HG03064 (cell line): ENCODE measurements at regions not wholly inside any gene's neighbourhood (a gene's known extent, or its start where the extent isn't known, plus 50 kb on each side); places are given as distances from the start of the nearest gene placed in this dataset.
"Not testable (repeated sequence)": the region's sequence is repeated elsewhere in the genome, so short reads cannot be mapped to it uniquely, and the experiment has no call there.

Source experiments
- ATAC-seq: cut with Tn5 transposase; IDR thresholded peaks from one replicate; pipeline ENCODE4 v1.9.1; 2021; ENCODE audit warnings: low read depth; ENCODE audit not compliant: unreplicated experiment

- ATAC-seq, result no peak
Measured at GRCh38 chr13:84649853-84650252, 767.6 kb upstream of the SLITRK1 start.

- no peak for ATAC-seq
Measured at GRCh38 chr13:84648069-84648640, 765.9 kb upstream of the SLITRK1 start.

- no peak for ATAC-seq
Measured at GRCh38 chr13:84646957-84647356, 764.7 kb upstream of the SLITRK1 start.

- ATAC-seq, result no peak
Measured at GRCh38 chr13:84645196-84646012, 763.1 kb upstream of the SLITRK1 start.

- ATAC-seq, result no peak
Measured at GRCh38 chr13:84641491-84641890, 759.2 kb upstream of the SLITRK1 start.

GRCh38 chr13:84640691-84641090 lies 758.4 kb upstream of the SLITRK1 start:
- ATAC-seq, result no peak

GRCh38 chr13:84630476-84630875 lies 748.2 kb upstream of the SLITRK1 start:
- no peak for ATAC-seq

GRCh38 chr13:84616864-84617263 lies 734.6 kb upstream of the SLITRK1 start:
- no peak for ATAC-seq

GRCh38 chr13:84609716-84610115 lies 727.4 kb upstream of the SLITRK1 start:
- no peak for ATAC-seq

GRCh38 chr13:84607261-84608013 lies 725.2 kb upstream of the SLITRK1 start:
- ATAC-seq, result no peak

GRCh38 chr13:84606616-84607015 lies 724.3 kb upstream of the SLITRK1 start:
- ATAC-seq, result no peak

- no peak for ATAC-seq
Measured at GRCh38 chr13:84605927-84606326, 723.7 kb upstream of the SLITRK1 start.

- no peak for ATAC-seq
Measured at GRCh38 chr13:84591444-84591843, 709.2 kb upstream of the SLITRK1 start.

GRCh38 chr13:84590663-84591062 lies 708.4 kb upstream of the SLITRK1 start:
- no peak for ATAC-seq

- no peak for ATAC-seq
Measured at GRCh38 chr13:84588023-84588422, 705.7 kb upstream of the SLITRK1 start.

- ATAC-seq, result not testable (repeated sequence)
Measured at GRCh38 chr13:84579901-84580300, 697.6 kb upstream of the SLITRK1 start.

- no peak for ATAC-seq
Measured at GRCh38 chr13:84574851-84575250, 692.6 kb upstream of the SLITRK1 start.

- ATAC-seq, result no peak
Measured at GRCh38 chr13:84571264-84571663, 689.0 kb upstream of the SLITRK1 start.

- ATAC-seq, result no peak
Measured at GRCh38 chr13:84570831-84571230, 688.6 kb upstream of the SLITRK1 start.

GRCh38 chr13:84569366-84569765 lies 687.1 kb upstream of the SLITRK1 start:
- ATAC-seq, result no peak

- ATAC-seq, result no peak
Measured at GRCh38 chr13:84567848-84568247, 685.6 kb upstream of the SLITRK1 start.

- ATAC-seq, result no peak
Measured at GRCh38 chr13:84566780-84567179, 684.5 kb upstream of the SLITRK1 start.
